HEK293 (cell line): ENCODE measurements at regions not wholly inside any gene's neighbourhood (a gene's known extent, or its start where the extent isn't known, plus 50 kb on each side); places are given as distances from the start of the nearest gene placed in this dataset.

Experiments used
- ATF2 ChIP-seq: fragments of 450-650 bp; formaldehyde crosslinking; IDR thresholded peaks from 2 replicates; pipeline ENCODE4 v1.5.1; 2016; ENCODE audit warnings: missing biosample characterization, missing genetic modification characterization, low read depth
- FEZF1 ChIP-seq: fragments of 450-650 bp; formaldehyde crosslinking; IDR thresholded peaks from 2 replicates; pipeline ENCODE4 v1.5.1; 2016; ENCODE audit warnings: missing biosample characterization, missing genetic modification characterization
- GLIS1 ChIP-seq: fragments of 450-650 bp; formaldehyde crosslinking; IDR thresholded peaks from 2 replicates; pipeline ENCODE4 v1.5.1; 2016; ENCODE audit warnings: missing biosample characterization, missing genetic modification characterization
- HOXC10 ChIP-seq: sonication (generic); formaldehyde crosslinking; IDR thresholded peaks from 2 replicates; pipeline ENCODE4 v1.8.1; 2023; ENCODE audit warnings: mild to moderate bottlenecking, missing genetic modification reagents
- INSM2 ChIP-seq: fragments of 450-650 bp; formaldehyde crosslinking; IDR thresholded peaks from 2 replicates; pipeline ENCODE4 v1.5.1; 2016; ENCODE audit warnings: missing biosample characterization, missing genetic modification characterization
- KLF1 ChIP-seq: fragments of 450-650 bp; formaldehyde crosslinking; IDR thresholded peaks from 2 replicates; pipeline ENCODE4 v1.5.1; 2016; ENCODE audit warnings: missing biosample characterization, missing genetic modification characterization
- PRDM10 ChIP-seq: fragments of 450-650 bp; formaldehyde crosslinking; IDR thresholded peaks from 2 replicates; pipeline ENCODE4 v1.5.1; 2016; ENCODE audit warnings: missing biosample characterization, missing genetic modification characterization
- SCRT2 ChIP-seq: fragments of 450-650 bp; formaldehyde crosslinking; IDR thresholded peaks from 2 replicates; pipeline ENCODE4 v1.5.1; 2016; ENCODE audit warnings: missing biosample characterization, missing genetic modification characterization
- SP3 ChIP-seq: fragments of 450-650 bp; formaldehyde crosslinking; IDR thresholded peaks from 2 replicates; pipeline ENCODE4 v1.5.1; 2016; ENCODE audit warnings: missing biosample characterization, missing genetic modification characterization
- ZBTB8A ChIP-seq: fragments of 450-650 bp; formaldehyde crosslinking; IDR thresholded peaks from 2 replicates; pipeline ENCODE4 v1.5.1; 2016; ENCODE audit warnings: missing biosample characterization, missing genetic modification characterization
- ZEB2 ChIP-seq: fragments of 450-650 bp; formaldehyde crosslinking; IDR thresholded peaks from 2 replicates; pipeline ENCODE4 v1.5.1; 2016; ENCODE audit warnings: missing biosample characterization, missing genetic modification characterization
- ZFP41 ChIP-seq: fragments of 450-650 bp; formaldehyde crosslinking; IDR thresholded peaks from 2 replicates; pipeline ENCODE4 v1.5.1; 2016; ENCODE audit warnings: missing biosample characterization, missing genetic modification characterization, borderline replicate concordance
- ZIC2 ChIP-seq: fragments of 450-650 bp; formaldehyde crosslinking; IDR thresholded peaks from 2 replicates; pipeline ENCODE4 v1.5.1; 2016; ENCODE audit warnings: missing biosample characterization, missing genetic modification characterization
- ZNF133 ChIP-seq: fragments of 450-650 bp; formaldehyde crosslinking; IDR thresholded peaks from 2 replicates; pipeline ENCODE4 v1.5.1; 2016; ENCODE audit warnings: missing biosample characterization, missing genetic modification characterization
- ZNF18 ChIP-seq: fragments of 450-650 bp; formaldehyde crosslinking; IDR thresholded peaks from 2 replicates; pipeline ENCODE4 v1.5.1; 2016; ENCODE audit warnings: missing biosample characterization, missing genetic modification characterization
- ZNF202 ChIP-seq: fragments of 450-650 bp; formaldehyde crosslinking; IDR thresholded peaks from 2 replicates; pipeline ENCODE4 v1.5.1; 2016; ENCODE audit warnings: missing biosample characterization, missing genetic modification characterization, borderline replicate concordance
- ZNF280C ChIP-seq: fragments of 450-650 bp; formaldehyde crosslinking; IDR thresholded peaks from 2 replicates; pipeline ENCODE4 v1.5.1; 2016; ENCODE audit warnings: missing biosample characterization, missing genetic modification characterization
- ZNF362 ChIP-seq: fragments of 450-650 bp; formaldehyde crosslinking; IDR thresholded peaks from 2 replicates; pipeline ENCODE4 v1.5.1; 2016; ENCODE audit warnings: missing biosample characterization, missing genetic modification characterization
- ZNF394 ChIP-seq: fragments of 450-650 bp; formaldehyde crosslinking; IDR thresholded peaks from 2 replicates; pipeline ENCODE4 v1.5.1; 2016; ENCODE audit warnings: missing biosample characterization, missing genetic modification characterization, mild to moderate bottlenecking, moderate library complexity, borderline replicate concordance
- ZNF549 ChIP-seq: fragments of 450-650 bp; IDR thresholded peaks from 2 replicates; pipeline ENCODE4 v1.5.1; 2018; ENCODE audit warnings: missing biosample characterization, missing genetic modification characterization, mild to moderate bottlenecking, inconsistent platforms, moderate library complexity
- ZNF555 ChIP-seq: fragments of 450-650 bp; formaldehyde crosslinking; conservative IDR thresholded peaks from 2 replicates; pipeline ENCODE4 v1.5.1; 2017; ENCODE audit warnings: missing biosample characterization, mild to moderate bottlenecking, missing genetic modification characterization, inconsistent platforms
- ZNF558 ChIP-seq: fragments of 450-650 bp; formaldehyde crosslinking; IDR thresholded peaks from 2 replicates; pipeline ENCODE4 v1.5.1; 2016; ENCODE audit warnings: missing biosample characterization, missing genetic modification characterization
- ZNF660 ChIP-seq: fragments of 450-650 bp; IDR thresholded peaks from 2 replicates; pipeline ENCODE4 v1.5.1; 2018; ENCODE audit warnings: missing biosample characterization, mild to moderate bottlenecking, missing genetic modification characterization
- ZNF704 ChIP-seq: fragments of 450-650 bp; formaldehyde crosslinking; IDR thresholded peaks from 2 replicates; pipeline ENCODE4 v1.5.1; 2016; ENCODE audit warnings: missing biosample characterization, missing genetic modification characterization
- ZNF76 ChIP-seq: fragments of 450-650 bp; formaldehyde crosslinking; IDR thresholded peaks from 2 replicates; pipeline ENCODE4; 2016; ENCODE audit warnings: low read depth, missing biosample characterization, missing genetic modification characterization, borderline replicate concordance

GRCh38 chr7:131843898-131844331 lies 287.5 kb upstream of the PODXL start (continued):
- peak; percentile 77; the same call in 1 of the 2 replicates for TF ChIP-seq ZNF362 (tag by site-specific recombination)
- TF ChIP-seq SP3 (tag by site-specific recombination) = no peak
- TF ChIP-seq ZNF280C = no peak
- peak; percentile 25; the same call in 1 of the 2 replicates for TF ChIP-seq ZIC2
- no peak for TF ChIP-seq ZNF18 (tag by site-specific recombination)
- no peak for TF ChIP-seq INSM2
- TF ChIP-seq GLIS1 = no peak
- TF ChIP-seq ZFP41 (tag by site-specific recombination) = no peak
- TF ChIP-seq ZNF704 = no peak
- TF ChIP-seq ZNF555 = no peak
- TF ChIP-seq ZNF558 (tag by site-specific recombination) = 0 out of 2 replicates have a peak, but pooled peaks have one; percentile 27
- no peak for TF ChIP-seq KLF1 (tag by site-specific recombination)
- TF ChIP-seq ZNF549 = no peak
- no peak for TF ChIP-seq ZNF202 (tag by site-specific recombination)
- TF ChIP-seq HOXC10 = no peak
- 0 out of 2 replicates have a peak, but pooled peaks have one; percentile 22 for TF ChIP-seq ZNF394
- TF ChIP-seq ZNF76 = no peak
- TF ChIP-seq ZEB2 = 0 out of 2 replicates have a peak, but pooled peaks have one; percentile 21
- peak; percentile 93 for TF ChIP-seq ZNF660 (tag by site-specific recombination)
- TF ChIP-seq SCRT2 (tag by site-specific recombination) = no peak
- TF ChIP-seq FEZF1 = peak; percentile 52
- no peak for TF ChIP-seq PRDM10
- TF ChIP-seq ZBTB8A (tag by site-specific recombination) = no peak
- peak; percentile 70; the same call in 1 of the 2 replicates for TF ChIP-seq ATF2 (tag by site-specific recombination)
- TF ChIP-seq ZNF133 (tag by site-specific recombination) = no peak
